ENCODE measurements at regions not wholly inside any gene's neighbourhood (a gene's known extent, or its start where the extent isn't known, plus 50 kb on each side); places are given as distances from the start of the nearest gene placed in this dataset.

GRCh38 chrY:7684546-7684945, 773.0 kb upstream of the AMELY start:
- TF ChIP-seq CTCF (IDR thresholded peaks at IDR 0.05) (no peak), POLR2A (IDR thresholded peaks at IDR 0.05) (no peak), POLR2AphosphoS5 (IDR thresholded peaks at IDR 0.05) (no peak)

Measured in breast epithelium (tissue), 3 donors.